H9 (cell line): ENCODE measurements at regions not wholly inside any gene's neighbourhood (a gene's known extent, or its start where the extent isn't known, plus 50 kb on each side); places are given as distances from the start of the nearest gene placed in this dataset.

ENCODE experiments used
- DNase-seq: peaks from one replicate; pipeline ENCODE4 v3.0.0-alpha.2; 2017
- H2AFZ ChIP-seq: one replicate; pipeline ENCODE4 v1.6.1; 2013; ENCODE audit warnings: mild to moderate bottlenecking, low read length, control low read depth, moderate library complexity
- H2AK5ac ChIP-seq: 2 replicates; pipeline ENCODE4 v1.6.1; 2013; ENCODE audit warnings: low read length, control low read depth, mixed read lengths; ENCODE audit not compliant: insufficient read length
- H2BK120ac ChIP-seq: one replicate; pipeline ENCODE4 v1.6.1; 2013; ENCODE audit warnings: low read depth, mild to moderate bottlenecking, low read length, control low read depth, inconsistent platforms; ENCODE audit not compliant: poor library complexity, severe bottlenecking
- H2BK12ac ChIP-seq: 2 replicates; pipeline ENCODE4 v1.6.1; 2013; ENCODE audit warnings: low read length, control low read depth, mixed read lengths, low read depth; ENCODE audit not compliant: insufficient read length
- H2BK15ac ChIP-seq: 2 replicates; pipeline ENCODE4 v1.6.1; 2013; ENCODE audit warnings: low read depth, low read length, control low read depth
- H2BK20ac ChIP-seq: one replicate; pipeline ENCODE4 v1.6.1; 2013; ENCODE audit warnings: low read depth, mild to moderate bottlenecking, low read length, control low read depth, inconsistent platforms; ENCODE audit not compliant: poor library complexity, severe bottlenecking
- H2BK5ac ChIP-seq: 2 replicates; pipeline ENCODE4 v1.6.1; 2013; ENCODE audit warnings: low read length, control low read depth, mixed read lengths; ENCODE audit not compliant: insufficient read length
- H3K14ac ChIP-seq: 2 replicates; pipeline ENCODE4 v1.6.1; 2013; ENCODE audit warnings: low read length, control low read depth; ENCODE audit not compliant: insufficient read depth
- H3K18ac ChIP-seq: 2 replicates; pipeline ENCODE4 v1.6.1; 2013; ENCODE audit warnings: low read depth, mild to moderate bottlenecking, mixed read lengths, low read length, control low read depth; ENCODE audit not compliant: insufficient read length
- H3K23ac ChIP-seq: 2 replicates; pipeline ENCODE4 v1.6.1; 2013; ENCODE audit warnings: low read length, control low read depth, mixed read lengths, low read depth; ENCODE audit not compliant: insufficient read length
- H3K23me2 ChIP-seq: 2 replicates; pipeline ENCODE4 v1.6.1; 2013; ENCODE audit warnings: low read depth, mild to moderate bottlenecking, mixed read lengths, low read length, control low read depth; ENCODE audit not compliant: insufficient read length, poor library complexity, severe bottlenecking
- H3K27ac ChIP-seq: 2 replicates; pipeline ENCODE4 v1.5.1; 2013; ENCODE audit warnings: low read length, control low read depth, mixed read lengths, low read depth; ENCODE audit not compliant: insufficient read length
- H3K27me3 ChIP-seq: 2 replicates; pipeline ENCODE4 v1.6.1; 2013; ENCODE audit warnings: low read length, control low read depth, inconsistent platforms; ENCODE audit not compliant: insufficient read depth
- H3K4ac ChIP-seq: 2 replicates; pipeline ENCODE4 v1.6.1; 2013; ENCODE audit warnings: low read depth, mild to moderate bottlenecking, control low read depth, inconsistent platforms, low read length, moderate library complexity
- H3K4me1 ChIP-seq: 2 replicates; pipeline ENCODE4 v1.6.1; 2013; ENCODE audit warnings: low read length, control low read depth, inconsistent platforms; ENCODE audit not compliant: insufficient read depth
- H3K4me2 ChIP-seq: 2 replicates; pipeline ENCODE4 v1.6.1; 2013; ENCODE audit warnings: low read length, control low read depth, mixed read lengths; ENCODE audit not compliant: insufficient read length, insufficient read depth
- H3K56ac ChIP-seq: 2 replicates; pipeline ENCODE4 v1.6.1; 2013; ENCODE audit warnings: low read depth, mild to moderate bottlenecking, mixed read lengths, low read length, control low read depth; ENCODE audit not compliant: insufficient read length
- H3K79me1 ChIP-seq: 2 replicates; pipeline ENCODE4 v1.6.1; 2013; ENCODE audit warnings: low read depth, mild to moderate bottlenecking, moderate library complexity, low read length, control low read depth, inconsistent platforms; ENCODE audit not compliant: insufficient read depth, poor library complexity, severe bottlenecking
- H3K79me2 ChIP-seq: 2 replicates; pipeline ENCODE4 v1.6.1; 2013; ENCODE audit warnings: low read length, control low read depth, inconsistent platforms; ENCODE audit not compliant: insufficient read depth
- H3K9ac ChIP-seq: 2 replicates; pipeline ENCODE4 v1.6.1; 2013; ENCODE audit warnings: low read length, control low read depth, mixed read lengths; ENCODE audit not compliant: insufficient read length; ENCODE audit errors: extremely low read depth
- H3K9me3 ChIP-seq: one replicate; pipeline ENCODE4 v1.6.1; 2013; ENCODE audit warnings: low read depth, low read length, inconsistent platforms; ENCODE audit not compliant: control insufficient read depth
- H3T11ph ChIP-seq: one replicate; pipeline ENCODE4 v1.6.1; 2013; ENCODE audit warnings: mild to moderate bottlenecking, low read length, control low read depth, inconsistent platforms
- H4K20me1 ChIP-seq: one replicate; pipeline ENCODE4 v1.6.1; 2013; ENCODE audit not compliant: control insufficient read depth, insufficient read length, insufficient read depth
- H4K5ac ChIP-seq: 2 replicates; pipeline ENCODE4 v1.6.1; 2013; ENCODE audit warnings: low read depth, mild to moderate bottlenecking, mixed read lengths, low read length, control low read depth; ENCODE audit not compliant: insufficient read length
- H4K8ac ChIP-seq: replicated peaks from 2 replicates; pipeline ENCODE4 v1.6.1; 2013; ENCODE audit warnings: low read length, control low read depth, mixed read lengths, low read depth; ENCODE audit not compliant: insufficient read length
- H4K91ac ChIP-seq: 2 replicates; pipeline ENCODE4 v1.6.1; 2013; ENCODE audit warnings: low read depth, mild to moderate bottlenecking, moderate library complexity, mixed read lengths, low read length, control low read depth; ENCODE audit not compliant: insufficient read length
- H3K27ac Mint-ChIP-seq, 3 experiments: 2 replicates in 2 of 3; 3 replicates in 1 of 3; pipeline ENCODE4 v1.8.0; 2020 to 2021; ENCODE audit warnings: mixed read lengths in 3 of 3, mild to moderate bottlenecking in 1 of 3, moderate library complexity in 1 of 3
- H3K27me3 Mint-ChIP-seq: 2 replicates; pipeline ENCODE4 v1.8.0; 2021; ENCODE audit warnings: low read depth, mild to moderate bottlenecking, moderate library complexity, mixed read lengths
- H3K36me3 Mint-ChIP-seq, 3 experiments: 2 replicates in 2 of 3; 3 replicates in 1 of 3; pipeline ENCODE4 v1.8.0; 2020 to 2021; ENCODE audit warnings: low read depth in 3 of 3, mixed read lengths in 3 of 3; ENCODE audit not compliant: insufficient read depth in 1 of 3
- H3K4me1 Mint-ChIP-seq, 2 experiments: 2 replicates each; pipeline ENCODE4 v1.8.0; 2020; ENCODE audit warnings: mixed read lengths in 2 of 2
- H3K4me3 Mint-ChIP-seq, 2 experiments: 2 replicates in 1 of 2; 3 replicates in 1 of 2; pipeline ENCODE4 v1.8.0; 2020 to 2021; ENCODE audit warnings: mild to moderate bottlenecking in 2 of 2, mixed read lengths in 2 of 2, moderate library complexity in 1 of 2
- H3K9me3 Mint-ChIP-seq, 2 experiments: 2 replicates in 1 of 2; 3 replicates in 1 of 2; pipeline ENCODE4 v1.8.0; 2020; ENCODE audit warnings: mild to moderate bottlenecking in 2 of 2, mixed read lengths in 2 of 2, moderate library complexity in 1 of 2
- CTCF ChIP-seq: fragments of 200-600 bp; sonication (generic); conservative IDR thresholded peaks from 3 replicates; pipeline ENCODE4 v1.8.0; 2021; ENCODE audit warnings: antibody characterized with exemption, mild to moderate bottlenecking
- WGBS: extraction: QIAGEN DNeasy Blood & Tissue Kit; methylation state at CpG from one replicate; pipeline ENCODE4 v1.1.7; 2013; ENCODE audit warnings: missing lambda C conversion rate, low lambda C conversion rate, mixed read lengths; ENCODE audit not compliant: insufficient read length; ENCODE audit errors: extremely low coverage; 5-methylcytosine and 5-hydroxymethylcytosine counted together

GRCh38 chr7:138400400-138400886, 59.6 kb upstream of the TRIM24 start:
- Histone ChIP-seq H3K23me2 (no peaks in the 10 kb centered on the region), H4K8ac (no peak overlapping the region), H3K18ac (no peak overlapping the region), H3K79me1 (no peaks in the 10 kb centered on the region), H3K9ac (no peak overlapping the region), H3K56ac (no peak overlapping the region), H2AK5ac (no peak overlapping the region), H3K14ac (no peak overlapping the region), H2BK20ac (no peak overlapping the region), H3K79me2 (no peaks in the 10 kb centered on the region), H2AFZ (no peak overlapping the region), H2BK12ac (no peak overlapping the region), H4K91ac (no peak overlapping the region), H3K9me3 (no peaks in the 10 kb centered on the region), H3K4me1 (no peaks in the 10 kb centered on the region), H2BK5ac (no peak overlapping the region), H3K23ac (no peak overlapping the region), H2BK120ac (no peak overlapping the region), H3T11ph (no peak overlapping the region), H4K5ac (no peak overlapping the region), H3K4ac (no peak overlapping the region), H3K27me3 (no peaks in the 10 kb centered on the region), H3K4me2 (no peak overlapping the region), H3K27ac (no peak overlapping the region), H2BK15ac (no peak overlapping the region), H4K20me1 (no peaks in the 10 kb centered on the region)
- Mint-ChIP-seq H3K27ac (0 out of 7 replicates have a peak overlapping the region, but pooled peaks of 1 of the 3 experiments have one; percentile 12), H3K27me3 (no peaks in the 10 kb centered on the region), H3K9me3 (peaks cover 0 to 2% of the 10 kb centered on the region in 2 experiments; a peak in 2 of 5 replicates), H3K4me1 (peaks cover 14 to 18% of the 10 kb centered on the region in 2 experiments), H3K36me3 (peaks cover 0 to 1% (median 0%) of the 10 kb centered on the region in 3 experiments; a peak in 3 of 7 replicates), H3K4me3 (no peak overlapping the region)
- no peak for DNase-seq
- TF ChIP-seq CTCF, result no peak
- no CpG with 5 or more reads among the region's 6 CpGs for WGBS
